ENCODE measurements at regions not wholly inside any gene's neighbourhood (a gene's known extent, or its start where the extent isn't known, plus 50 kb on each side); places are given as distances from the start of the nearest gene placed in this dataset.

GRCh38 chr1:239662950-239663349, 276.6 kb downstream of the CHRM3 start:
- TF ChIP-seq EZH2 (IDR thresholded peaks at IDR 0.05; ENCODE audit: low read depth, unreplicated experiment): no peak
- TF ChIP-seq, protein P1, sequence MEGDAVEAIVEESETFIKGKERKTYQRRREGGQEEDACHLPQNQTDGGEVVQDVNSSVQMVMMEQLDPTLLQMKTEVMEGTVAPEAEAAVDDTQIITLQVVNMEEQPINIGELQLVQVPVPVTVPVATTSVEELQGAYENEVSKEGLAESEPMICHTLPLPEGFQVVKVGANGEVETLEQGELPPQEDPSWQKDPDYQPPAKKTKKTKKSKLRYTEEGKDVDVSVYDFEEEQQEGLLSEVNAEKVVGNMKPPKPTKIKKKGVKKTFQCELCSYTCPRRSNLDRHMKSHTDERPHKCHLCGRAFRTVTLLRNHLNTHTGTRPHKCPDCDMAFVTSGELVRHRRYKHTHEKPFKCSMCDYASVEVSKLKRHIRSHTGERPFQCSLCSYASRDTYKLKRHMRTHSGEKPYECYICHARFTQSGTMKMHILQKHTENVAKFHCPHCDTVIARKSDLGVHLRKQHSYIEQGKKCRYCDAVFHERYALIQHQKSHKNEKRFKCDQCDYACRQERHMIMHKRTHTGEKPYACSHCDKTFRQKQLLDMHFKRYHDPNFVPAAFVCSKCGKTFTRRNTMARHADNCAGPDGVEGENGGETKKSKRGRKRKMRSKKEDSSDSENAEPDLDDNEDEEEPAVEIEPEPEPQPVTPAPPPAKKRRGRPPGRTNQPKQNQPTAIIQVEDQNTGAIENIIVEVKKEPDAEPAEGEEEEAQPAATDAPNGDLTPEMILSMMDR (conservative IDR thresholded peaks at IDR 0.05; ENCODE audit: low read depth in 2 of 2): no peak

Measured in GM23338 (cell line).